ENCODE measurements at regions not wholly inside any gene's neighbourhood (a gene's known extent, or its start where the extent isn't known, plus 50 kb on each side); places are given as distances from the start of the nearest gene placed in this dataset.

DNA sequence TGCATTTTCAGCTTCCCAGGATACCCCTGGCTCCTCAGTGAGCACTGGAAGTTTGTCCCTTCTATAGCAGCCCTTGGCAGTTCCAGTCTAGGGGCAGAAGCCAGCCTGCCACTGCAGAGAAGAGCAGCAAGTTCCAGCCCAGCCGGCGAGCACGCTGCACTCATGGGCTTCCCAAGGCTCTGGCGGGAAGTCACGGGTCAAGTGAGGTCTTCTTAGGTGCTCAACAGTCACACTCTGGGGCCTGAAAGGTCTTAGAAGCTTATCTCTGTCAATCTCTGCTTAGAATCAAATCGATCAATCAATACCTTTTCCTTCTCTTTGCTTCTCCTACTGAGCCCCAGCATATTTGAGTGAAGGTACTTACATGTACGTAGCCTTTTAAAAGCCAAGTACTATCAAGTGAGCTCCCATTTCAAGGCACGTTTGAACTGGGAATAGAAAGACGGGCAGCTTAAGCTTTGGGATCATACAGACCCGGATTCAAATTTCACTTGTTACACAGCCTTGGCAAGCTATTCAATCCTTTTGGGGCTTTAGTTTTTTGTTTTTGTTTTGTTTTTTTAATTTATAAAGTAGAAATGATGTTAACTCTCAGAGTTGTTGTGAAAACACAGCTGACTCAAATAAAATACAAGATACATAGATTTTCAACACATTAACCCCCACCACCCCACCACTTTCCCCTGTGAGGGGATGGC is 152.6 kb upstream of the KLF14 start:
- no peak for DNase-seq (ENCODE audit: low spot score)
- TF ChIP-seq, protein P1, sequence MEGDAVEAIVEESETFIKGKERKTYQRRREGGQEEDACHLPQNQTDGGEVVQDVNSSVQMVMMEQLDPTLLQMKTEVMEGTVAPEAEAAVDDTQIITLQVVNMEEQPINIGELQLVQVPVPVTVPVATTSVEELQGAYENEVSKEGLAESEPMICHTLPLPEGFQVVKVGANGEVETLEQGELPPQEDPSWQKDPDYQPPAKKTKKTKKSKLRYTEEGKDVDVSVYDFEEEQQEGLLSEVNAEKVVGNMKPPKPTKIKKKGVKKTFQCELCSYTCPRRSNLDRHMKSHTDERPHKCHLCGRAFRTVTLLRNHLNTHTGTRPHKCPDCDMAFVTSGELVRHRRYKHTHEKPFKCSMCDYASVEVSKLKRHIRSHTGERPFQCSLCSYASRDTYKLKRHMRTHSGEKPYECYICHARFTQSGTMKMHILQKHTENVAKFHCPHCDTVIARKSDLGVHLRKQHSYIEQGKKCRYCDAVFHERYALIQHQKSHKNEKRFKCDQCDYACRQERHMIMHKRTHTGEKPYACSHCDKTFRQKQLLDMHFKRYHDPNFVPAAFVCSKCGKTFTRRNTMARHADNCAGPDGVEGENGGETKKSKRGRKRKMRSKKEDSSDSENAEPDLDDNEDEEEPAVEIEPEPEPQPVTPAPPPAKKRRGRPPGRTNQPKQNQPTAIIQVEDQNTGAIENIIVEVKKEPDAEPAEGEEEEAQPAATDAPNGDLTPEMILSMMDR (IDR thresholded peaks at IDR 0.05; ENCODE audit: extremely low read depth, missing control alignments) = no peak

DNA sequence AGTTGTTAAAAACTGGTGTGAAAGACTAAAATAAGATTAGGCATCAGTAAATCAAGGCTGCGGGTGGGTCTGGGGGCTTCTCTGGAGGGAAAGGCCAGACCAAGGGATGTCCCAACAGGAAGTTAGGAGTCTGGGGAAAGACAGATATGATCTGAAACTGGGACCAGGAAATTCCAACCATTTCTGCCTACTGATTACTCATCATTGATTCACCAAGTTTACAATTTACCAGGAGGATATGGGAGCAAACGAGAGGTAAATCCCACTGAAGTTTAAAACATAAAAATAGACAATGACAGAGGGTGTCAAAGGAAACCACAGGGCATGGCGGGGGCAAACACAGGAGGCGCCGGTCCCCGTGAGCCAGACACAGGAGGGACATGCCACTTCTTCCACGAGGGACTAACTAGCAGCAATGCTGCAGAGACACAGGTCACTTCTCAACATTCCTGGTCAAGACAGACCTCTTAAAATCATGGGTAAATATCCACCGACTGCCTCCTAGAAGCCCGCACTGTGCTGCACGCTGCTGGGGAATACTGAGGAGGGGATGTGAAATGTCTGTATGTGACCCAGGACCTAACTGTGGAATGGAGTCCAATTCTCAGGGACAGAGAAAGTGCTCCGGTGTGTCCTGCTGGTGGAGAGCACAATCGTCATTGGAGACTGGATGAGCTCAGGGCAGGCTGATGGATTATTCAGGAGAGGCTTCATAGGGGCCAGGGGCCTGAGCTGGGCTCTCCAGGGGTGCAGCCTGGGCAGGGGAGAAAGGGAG is 153.4 kb upstream of the KLF14 start:
- TF ChIP-seq, protein P1 (IDR thresholded peaks at IDR 0.05; ENCODE audit: extremely low read depth, missing control alignments) = no peak
- DNase-seq (ENCODE audit: low spot score) = no peak

DNA sequence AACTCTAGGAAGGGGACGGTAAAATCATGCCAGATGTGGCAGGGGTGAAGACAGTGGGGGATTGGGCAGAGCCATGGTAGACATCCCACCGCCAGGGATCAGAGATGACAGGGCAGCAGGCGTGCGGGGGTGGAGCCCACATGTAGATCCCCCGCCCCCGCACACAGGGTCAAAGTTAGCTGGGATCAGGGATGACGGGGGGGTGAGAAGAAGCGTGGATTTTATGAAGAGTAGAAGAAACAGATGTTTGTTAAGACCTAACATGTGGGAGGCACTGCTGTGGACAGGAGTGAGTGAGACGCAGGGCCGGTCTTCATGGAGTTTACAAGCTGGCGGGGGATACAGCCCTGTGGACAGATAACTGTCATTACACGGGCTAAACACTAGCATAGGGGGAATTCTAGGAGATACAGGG is 154.0 kb upstream of the KLF14 start:
- TF ChIP-seq, protein P1 (IDR thresholded peaks at IDR 0.05; ENCODE audit: extremely low read depth, missing control alignments) = no peak
- DNase-seq (ENCODE audit: low spot score) = no peak

DNA sequence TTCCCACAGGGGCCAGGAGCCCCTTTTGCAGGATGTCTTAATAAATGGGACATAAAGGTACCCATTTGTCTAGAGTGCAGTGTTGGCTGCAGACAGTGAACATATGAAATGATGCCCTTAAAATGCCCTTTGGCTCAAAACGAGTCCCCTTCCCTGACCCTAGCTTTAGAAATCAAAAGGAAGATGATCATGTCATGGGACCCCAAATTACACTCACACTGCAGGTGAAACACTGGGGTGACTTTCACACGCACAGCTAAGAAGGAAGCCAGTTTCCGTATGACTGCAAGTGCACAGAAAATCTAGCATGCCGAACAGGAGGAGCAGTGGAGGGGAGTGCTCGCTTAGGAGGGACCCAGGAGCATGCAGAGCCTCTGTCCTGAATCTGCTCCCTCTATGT is 154.5 kb upstream of the KLF14 start:
- no peak for DNase-seq (ENCODE audit: low spot score)
- TF ChIP-seq, protein P1 (IDR thresholded peaks at IDR 0.05; ENCODE audit: extremely low read depth, missing control alignments) = no peak

DNA sequence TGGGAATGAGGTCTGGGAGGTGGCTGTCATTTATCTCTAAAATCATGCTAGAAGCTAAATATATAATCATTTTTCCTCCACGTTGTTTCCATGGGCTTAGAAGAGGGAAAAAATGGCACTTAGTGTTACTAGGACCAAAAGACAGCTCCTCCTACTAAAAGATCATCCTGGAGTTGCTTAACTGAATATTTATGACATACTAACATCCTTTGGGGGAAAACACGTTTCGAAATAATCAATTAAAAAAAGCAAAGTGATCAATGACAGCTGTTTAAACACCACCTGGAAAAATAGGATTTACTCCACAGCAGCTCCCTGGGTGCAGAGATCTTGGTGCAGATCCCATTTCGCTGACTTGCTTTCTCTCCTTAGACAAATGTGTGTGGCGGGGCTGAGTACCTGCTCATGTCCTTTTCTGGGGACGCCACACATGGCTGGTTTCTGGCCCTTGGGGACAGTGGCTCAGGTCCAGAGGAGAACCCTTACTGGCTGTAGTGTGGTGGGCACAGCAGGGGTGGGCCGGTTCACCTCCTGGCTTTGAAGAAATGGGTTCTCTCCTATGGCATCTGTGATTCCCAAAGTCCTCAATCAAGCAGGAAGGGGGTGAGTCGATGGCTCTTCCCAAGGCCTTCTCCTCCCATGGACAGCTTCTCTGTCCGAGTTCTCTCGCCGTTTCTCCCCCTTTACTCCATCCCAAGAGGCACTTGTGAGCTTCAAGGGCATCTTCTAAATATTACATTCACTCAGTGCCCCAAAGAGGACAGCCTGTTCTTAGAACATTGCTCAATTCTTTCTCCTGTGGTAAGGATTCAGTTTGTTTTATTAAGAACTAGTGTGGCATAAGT is 156.4 kb upstream of the KLF14 start:
- TF ChIP-seq, protein P1 (IDR thresholded peaks at IDR 0.05; ENCODE audit: extremely low read depth, missing control alignments) = no peak
- DNase-seq (ENCODE audit: low spot score) = no peak

DNA sequence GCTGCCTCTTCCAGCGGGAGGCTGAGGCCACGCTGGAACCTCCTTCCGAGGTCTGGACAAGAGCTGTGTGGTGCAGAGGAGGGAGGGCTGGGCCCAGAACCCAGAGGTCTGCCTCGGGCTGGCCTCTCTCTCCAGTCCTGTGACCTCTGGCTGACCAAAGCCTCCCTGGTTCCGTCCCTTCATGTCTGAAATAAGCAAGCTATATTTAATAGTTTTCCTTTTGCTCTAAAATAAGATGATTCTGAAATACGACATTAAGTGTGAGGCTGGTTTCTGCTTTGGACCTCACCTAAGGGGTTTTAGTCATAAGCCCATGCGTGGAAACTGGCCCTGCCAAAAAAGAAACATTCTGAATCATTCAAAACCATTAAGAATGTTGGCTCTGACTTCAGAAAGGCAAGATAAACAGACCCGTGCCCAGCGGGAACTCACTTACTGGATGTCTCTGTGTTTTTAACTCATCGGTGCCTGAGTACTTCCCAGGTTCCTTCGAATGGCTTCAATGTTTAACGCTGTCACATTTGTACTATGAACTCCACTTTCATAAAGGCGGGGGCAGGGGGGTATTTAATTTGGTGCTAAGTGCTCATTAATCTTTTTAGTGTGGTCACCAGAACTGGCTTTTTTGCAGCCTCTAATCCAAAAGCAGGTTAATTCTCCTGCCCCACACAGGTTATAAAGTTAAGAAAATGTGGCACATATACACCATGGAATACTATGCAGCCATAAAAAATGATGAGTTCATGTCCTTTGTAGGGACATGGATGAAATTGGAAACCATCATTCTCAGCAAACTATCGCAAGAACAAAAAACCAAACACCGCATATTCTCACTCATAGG is 157.5 kb upstream of the KLF14 start:
- TF ChIP-seq, protein P1 (IDR thresholded peaks at IDR 0.05; ENCODE audit: extremely low read depth, missing control alignments) = no peak
- no peak for DNase-seq (ENCODE audit: low spot score)

Data from GM20000 (cell line).